ENCODE measurements at regions not wholly inside any gene's neighbourhood (a gene's known extent, or its start where the extent isn't known, plus 50 kb on each side); places are given as distances from the start of the nearest gene placed in this dataset.

- TF ChIP-seq SUZ12 (IDR thresholded peaks at IDR 0.05; ENCODE audit: low read length) (no peak), NRF1 (IDR thresholded peaks at IDR 0.05; ENCODE audit: low read depth, low read length) (no peak), SP4 (IDR thresholded peaks at IDR 0.05; ENCODE audit: low read length) (no peak), POLR2A (IDR thresholded peaks at IDR 0.05; ENCODE audit: control extremely low read depth in 1 of 2, low read depth in 2 of 2, low read length in 2 of 2) (no peak), CREB1 (IDR thresholded peaks at IDR 0.05) (no peak), NANOG (IDR thresholded peaks at IDR 0.05; ENCODE audit: insufficient read depth, low read depth, low read length, poor library complexity, severe bottlenecking) (no peak)
Measured at GRCh38 chr2:241957276-241957675, 87.7 kb downstream of the RTP5 start (continued).

Data from H1 (cell line).